Stimulated activated CD4-positive, alpha-beta T cell treated with anti-CD3 and anti-CD28 coated beads, Interleukin-15, amount 100 ng/mL, for 24 hours (primary cell): ENCODE measurements at regions not wholly inside any gene's neighbourhood (a gene's known extent, or its start where the extent isn't known, plus 50 kb on each side); places are given as distances from the start of the nearest gene placed in this dataset.
"Not testable (repeated sequence)": the region's sequence is repeated elsewhere in the genome, so short reads cannot be mapped to it uniquely, and the experiment has no call there.

Source experiments
- DNase-seq: peaks from one replicate; pipeline ENCODE4 v3.0.0-alpha.2; 2020

DNA sequence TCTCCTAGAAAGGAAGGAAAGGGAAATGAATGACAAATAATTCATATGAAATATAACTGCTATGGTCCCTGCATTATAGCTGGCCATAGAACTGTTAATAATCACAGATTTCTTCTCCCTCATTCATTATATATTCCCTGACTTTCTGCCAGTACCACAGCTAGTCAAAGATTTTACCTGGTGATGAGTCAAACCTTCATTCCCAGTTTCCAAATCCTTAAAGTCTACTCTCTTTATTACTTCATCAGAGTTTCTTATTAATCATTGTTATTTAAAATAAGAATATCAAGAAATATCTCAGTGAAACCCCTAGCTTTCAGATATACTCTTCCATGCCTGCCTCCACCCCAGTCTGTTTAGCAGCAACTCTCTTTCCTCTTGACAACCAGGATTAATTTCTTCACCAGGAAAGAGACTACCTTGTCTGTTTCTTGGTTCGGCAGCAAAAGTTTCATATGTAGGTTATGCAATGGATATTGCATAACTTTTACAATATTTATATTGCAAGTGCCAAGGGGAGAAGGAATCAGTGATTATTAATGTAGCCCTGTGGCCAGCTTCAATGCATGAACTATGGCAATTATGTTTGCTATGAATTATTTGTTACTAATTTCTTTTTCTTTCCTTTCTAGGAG lies 533.8 kb downstream of the FBXO15 start:
- no peak for DNase-seq

DNA sequence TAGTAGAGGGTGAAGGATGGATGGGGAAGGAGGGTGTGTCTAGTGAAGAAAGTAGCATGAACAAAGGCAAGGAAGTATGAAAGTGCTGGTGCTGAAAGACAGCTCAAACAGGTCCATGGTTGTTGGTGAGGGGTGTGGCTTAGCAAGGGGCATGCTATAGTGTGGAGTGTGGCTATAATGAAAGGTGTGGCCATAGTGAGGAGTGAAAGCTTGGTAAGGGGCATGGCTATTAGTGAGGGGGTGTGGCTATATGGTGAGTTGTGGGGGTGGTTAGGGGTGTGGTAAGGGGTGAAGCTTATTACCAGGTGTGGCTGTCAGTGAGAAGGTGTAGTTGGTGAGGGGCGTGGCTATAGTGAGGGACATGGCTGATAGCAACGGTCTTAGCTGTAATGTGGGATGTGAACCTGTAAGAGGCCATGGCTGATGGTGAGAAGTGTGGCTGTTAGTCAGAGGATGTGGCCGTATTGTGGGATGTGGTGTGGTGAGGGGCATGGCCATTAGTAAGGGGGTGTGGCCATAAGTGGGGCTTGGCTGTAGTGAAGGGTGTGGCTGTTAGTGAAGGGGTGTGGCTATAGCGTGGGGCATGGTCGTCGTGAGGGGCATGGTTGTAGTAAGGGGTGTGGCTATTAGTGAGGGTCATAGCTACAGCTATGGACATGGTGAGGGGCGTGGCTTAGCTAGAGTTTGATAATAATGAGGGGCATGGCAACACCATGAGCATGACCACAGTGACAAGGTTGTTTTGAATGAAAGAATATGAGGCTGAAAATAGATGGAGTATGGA lies 549.6 kb downstream of the FBXO15 start:
- no peak for DNase-seq

DNA sequence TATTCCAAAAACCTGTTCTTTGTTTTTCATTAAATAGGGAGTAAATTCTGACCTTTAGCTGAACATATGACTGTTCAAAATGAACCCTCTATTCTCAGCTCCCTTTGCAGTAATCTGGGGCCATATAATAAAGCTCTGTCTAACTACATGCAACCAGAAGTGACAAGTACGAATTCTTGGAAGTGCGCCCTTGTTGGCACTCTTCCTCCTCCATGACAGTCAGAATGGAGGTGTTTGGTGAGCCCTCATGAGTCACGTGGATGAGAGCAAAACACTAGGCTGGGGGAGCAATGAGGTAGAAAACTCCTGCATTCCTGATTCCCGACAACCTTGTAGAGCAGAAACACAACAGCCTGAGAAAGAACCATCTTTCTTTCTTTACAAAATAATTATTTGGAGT lies 552.9 kb downstream of the FBXO15 start:
- DNase-seq = no peak

DNA sequence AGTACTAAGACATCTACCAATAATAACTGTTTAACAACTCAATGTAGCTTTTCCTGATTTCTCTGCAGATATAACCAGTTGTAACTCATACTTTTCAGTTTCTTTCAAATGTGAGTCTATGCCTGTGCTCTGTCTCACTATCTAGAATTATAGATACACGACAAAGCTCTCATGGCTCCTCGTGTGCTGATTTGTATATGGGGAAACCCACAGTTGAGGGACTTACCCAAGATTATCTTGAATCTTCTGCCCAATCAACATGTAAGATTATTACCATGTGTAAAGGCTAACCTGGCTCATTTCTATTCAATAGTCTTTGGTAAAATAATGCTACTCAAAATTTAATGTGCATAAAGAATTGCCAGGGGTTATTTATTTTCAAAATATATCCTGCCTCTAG lies 554.4 kb downstream of the FBXO15 start:
- DNase-seq = no peak

DNA sequence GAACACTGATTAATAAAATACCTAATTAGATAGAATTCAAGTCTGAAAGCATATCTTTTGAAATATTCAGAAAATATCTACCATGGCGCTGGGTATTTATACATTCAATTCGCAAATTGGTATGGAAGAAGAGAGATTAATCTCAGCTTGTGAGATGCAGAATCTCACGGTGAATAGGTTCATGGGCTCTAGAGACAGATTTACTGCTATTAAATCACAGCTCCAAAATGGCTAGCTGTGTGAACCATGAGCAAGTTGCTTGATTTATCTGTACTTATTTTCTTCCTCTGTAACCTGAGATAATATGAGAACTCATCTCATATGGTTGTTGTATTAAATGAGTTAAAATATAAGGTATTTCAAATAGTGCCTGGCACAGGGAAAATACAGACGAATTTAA lies 556.7 kb downstream of the FBXO15 start:
- DNase-seq = no peak

DNA sequence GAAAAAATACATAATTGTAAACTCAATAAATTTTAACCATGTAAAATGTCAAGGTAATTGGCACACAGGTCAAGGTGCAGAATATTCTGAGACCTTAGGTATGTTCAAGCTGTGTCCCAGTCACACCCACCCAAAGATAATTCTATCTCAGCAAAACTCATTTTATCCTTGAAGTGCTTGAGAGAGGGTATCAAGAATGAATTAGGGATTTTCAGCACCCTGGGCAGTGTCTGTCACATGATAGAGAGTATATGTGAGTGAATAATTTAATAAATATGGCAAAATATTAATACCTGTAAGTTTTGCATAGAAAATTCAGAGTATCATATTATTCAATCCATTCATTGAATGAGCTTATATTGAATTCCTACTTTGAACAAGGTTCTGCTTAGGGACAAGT lies 567.9 kb downstream of the FBXO15 start:
- no peak for DNase-seq

DNA sequence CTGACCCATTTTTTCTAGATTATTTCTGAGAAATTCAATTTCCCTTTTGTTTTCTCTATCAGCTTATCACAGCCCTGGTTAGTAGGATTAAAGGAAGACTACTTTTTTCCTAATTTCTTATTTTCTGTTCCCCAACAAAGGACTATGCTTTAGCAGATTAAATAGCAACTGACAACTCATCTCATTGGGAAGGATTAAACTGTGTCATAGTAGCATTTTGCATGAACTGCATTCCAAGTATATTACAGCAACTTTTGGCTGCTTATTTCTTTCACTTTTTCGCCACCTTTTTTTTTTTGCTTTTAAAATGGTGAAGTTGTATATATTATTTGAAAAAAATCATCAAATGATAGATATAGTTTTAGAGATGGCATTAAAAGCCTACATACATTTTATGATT lies 570.3 kb downstream of the FBXO15 start:
- no peak for DNase-seq

DNA sequence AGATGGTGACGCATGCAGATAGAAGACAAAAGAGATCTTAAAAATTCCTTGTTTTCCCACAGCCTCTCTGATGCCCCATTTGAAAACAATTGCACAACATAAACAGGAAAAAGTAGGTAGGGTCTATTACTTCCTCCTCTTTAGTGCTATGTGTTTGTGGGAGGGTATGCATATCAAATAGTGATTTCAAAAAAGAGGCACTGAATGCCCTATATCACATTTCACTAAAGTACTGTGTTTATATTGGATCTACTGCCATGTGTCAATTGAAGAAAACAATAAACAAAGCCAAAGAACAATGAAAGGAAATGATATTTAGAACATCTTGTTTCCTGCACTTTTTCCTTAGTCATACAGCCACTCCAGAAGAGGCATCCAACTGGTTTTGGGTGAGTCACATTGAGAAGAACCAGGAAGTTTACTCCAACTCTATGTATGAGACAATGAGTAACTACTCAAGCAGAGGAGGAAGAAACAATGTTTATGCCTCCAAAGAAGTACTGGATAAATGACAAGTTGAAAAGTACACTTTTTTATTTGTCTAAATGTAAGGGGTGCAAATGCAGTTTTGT lies 583.6 kb downstream of the FBXO15 start:
- DNase-seq = no peak

DNA sequence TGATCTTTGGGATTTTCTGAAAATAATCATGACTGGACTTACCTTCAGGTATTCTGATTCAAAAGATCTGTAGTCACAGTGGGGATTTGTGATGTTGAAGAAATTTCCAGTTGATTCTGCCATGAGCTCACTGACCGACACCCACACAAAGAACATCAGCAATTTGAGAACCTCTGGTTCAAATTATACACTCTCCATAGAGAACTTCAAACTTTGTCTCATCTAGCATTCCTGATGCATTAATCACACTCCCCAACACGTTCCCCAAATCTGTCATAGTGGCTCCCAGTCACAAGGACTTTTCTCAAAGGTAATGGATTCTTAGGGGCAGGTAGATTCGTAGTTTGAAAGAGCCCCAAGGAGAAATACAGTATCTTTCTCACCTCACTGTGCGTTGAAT lies 584.3 kb downstream of the FBXO15 start:
- DNase-seq = no peak

DNA sequence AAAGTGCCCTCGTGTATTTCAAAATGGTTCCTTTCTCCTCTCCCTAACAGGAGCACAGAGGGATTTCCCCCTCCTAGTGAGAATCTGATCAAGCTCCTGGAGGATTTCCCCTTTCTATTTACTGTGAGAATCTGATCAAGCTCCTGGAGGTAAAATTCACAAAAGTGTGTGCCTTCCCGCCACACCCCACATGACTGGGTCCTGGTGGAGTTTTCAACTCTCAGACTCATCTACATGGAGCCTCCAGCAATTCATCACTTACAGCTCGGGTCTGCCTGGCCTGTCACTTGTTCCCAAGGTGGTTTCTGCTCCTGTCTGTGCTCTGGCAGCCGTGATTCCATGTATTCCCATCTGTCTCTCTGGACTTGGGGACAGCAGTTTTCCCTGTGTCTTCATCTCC lies 590.7 kb downstream of the FBXO15 start:
- DNase-seq = no peak

DNA sequence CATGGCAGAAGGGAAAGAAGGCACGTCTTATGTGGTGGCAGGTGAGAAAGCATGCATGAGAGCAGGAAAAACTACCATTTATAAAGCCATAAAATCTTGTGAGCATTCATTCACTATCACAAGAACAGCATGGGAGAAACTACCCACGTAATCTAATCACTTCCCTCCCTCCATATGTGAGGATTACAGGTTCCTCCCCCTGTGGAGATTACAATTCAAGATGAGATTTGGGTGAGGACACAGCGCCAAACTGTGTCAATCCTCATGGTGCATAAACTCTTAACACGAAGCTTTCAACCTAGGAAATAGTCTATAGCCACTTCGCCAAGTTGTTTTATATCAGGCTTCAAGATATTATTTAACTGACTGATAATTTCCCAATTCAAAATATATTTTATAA lies 595.5 kb downstream of the FBXO15 start:
- DNase-seq = no peak

DNA sequence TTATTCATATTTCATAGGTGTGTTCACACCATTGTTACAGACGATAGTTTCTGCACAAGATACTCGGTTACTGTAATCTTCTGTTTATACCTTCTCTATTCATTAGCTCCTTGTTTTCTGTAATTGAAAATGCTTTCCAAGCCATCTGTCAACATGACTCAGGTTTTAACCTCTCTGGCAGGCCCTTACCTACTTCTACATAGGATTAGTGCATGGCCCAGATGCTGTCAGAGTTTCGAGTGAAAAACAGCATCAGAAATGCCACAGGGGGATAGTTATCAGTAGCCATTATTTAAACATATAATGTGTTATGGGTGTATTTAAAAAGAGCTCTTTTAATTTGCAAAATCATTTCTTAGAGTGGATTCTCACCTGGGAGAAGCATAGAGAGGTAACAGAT lies 596.4 kb downstream of the FBXO15 start:
- DNase-seq = no peak

DNA sequence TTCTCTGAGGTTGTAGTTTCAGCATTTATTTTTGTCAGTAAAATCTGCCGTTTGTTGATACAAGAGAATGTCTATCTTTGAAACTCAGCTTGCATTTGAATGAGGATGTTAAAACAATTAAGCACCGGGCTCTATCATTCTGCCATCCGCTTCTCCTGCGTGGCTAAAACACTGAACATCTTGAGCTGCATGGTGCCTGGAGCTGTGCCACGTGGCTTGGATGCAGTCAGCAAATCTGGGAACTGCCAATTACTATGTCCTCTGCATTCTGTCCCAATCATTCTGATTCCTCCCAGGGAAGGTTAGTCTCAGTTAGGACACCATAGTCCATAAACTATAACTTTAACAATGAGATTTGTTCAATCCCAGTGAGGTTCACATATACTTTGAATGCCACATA lies 598.4 kb downstream of the FBXO15 start:
- DNase-seq = no peak

DNA sequence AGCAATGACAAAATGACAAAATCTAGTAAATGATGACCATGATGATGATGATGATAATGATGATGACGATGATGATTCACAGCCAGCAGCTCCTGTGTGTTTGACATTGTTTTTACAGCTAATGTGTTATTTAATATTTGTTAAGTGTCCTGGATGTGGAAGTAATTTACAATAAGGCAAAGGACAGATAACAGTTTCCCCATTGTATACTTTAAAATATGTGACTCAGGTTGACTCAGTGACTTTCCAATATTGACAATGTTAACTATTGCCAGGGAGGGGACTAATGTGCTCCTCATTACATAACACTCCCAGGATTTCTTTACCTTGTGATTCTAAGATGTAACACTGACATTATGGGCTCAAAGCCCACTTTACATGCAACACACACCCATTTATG lies 602.2 kb downstream of the FBXO15 start:
- no peak for DNase-seq

DNA sequence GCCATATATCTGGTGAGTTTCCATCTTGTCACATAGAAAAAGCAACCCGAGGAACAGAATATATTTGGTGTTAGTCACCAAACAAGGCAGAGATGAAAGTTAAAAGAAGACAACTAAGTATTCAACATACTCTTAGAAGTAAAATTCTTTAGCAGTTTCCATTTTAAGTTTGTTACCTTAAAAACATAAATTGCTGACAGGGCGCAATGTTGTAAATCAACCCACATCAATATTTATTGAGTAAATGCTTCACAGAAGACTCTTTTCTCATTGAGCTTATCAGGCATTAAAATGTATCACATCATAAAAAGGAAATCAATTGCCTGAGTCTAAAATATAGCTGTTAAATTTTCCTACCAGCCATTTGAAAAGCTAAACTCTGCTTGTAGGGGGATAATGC lies 603.0 kb downstream of the FBXO15 start:
- DNase-seq = no peak

DNA sequence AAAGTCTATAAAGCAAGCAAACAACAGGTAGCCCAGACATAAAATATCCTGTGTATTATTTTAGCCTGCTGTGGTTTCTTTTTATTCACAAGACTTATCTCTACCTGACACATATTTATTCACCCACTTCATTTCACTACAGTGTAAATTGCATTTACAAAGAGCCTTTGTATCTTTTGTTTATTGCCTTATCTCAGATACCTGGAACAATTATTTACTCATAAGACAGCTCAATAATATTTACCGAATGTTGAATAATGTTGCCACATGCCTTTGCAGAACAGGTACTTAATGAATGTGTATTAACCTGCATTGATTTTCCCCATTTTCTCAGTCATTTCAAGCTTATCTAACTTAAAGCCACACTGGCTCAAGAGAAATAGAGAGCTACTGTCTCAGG lies 603.6 kb downstream of the FBXO15 start:
- no peak for DNase-seq

DNA sequence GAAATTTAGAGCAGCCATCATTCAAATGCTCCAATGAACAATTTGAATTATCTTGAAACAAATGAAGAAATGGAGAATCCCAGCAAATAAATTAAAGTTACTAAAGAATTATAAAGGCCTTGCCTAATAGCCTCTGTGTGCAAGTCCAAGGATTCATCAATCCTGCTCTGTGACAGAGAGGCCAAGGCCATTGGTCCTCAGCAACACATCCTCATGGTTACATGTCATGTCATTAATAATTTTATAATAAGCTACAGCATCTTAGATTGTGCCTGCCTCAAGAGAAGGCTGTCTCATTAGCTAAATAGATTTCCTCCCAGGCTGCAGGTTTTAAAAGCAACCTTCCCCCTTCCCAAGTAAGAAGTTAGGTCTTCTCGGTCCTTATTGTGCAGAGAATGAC lies 611.6 kb downstream of the FBXO15 start:
- no peak for DNase-seq

DNA sequence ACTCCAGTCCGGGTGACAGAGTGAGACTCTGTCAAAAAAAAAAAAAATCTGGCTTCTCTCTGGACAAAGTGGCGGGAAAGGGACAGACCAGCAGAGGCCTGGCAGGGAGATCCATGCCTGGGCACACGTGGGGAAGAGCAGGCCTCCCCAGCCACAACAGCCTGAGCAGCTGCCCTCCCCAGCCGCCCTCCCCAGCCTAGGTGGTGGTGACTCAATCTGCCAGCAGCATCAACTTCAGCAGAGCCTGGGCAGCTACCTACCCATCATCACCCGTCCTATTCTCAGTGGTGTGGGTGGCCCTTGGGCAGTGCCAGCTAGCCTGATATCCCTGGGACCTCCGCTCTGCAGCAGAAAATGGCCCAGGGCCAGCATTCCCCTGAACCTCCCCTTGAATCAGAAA lies 612.4 kb downstream of the FBXO15 start:
- DNase-seq = no peak

DNA sequence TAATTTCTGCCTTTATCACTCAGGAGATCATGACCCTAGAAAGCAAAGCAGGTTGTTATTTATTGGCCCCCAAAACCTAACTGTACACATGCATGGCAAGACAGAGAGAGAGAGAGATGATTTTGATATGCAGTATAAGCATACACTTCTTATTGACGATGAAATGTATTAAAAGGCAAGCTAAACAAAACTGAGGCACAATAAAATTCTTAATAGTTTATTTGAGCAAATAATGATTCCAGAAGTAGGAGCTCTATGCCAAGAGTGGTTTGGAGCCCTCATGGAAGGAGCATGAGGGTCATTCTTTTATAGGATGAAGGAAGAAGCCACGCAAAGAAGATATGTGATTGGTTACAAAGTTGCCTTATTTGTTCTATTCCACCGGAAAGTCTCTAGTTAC lies 616.0 kb downstream of the FBXO15 start:
- no peak for DNase-seq

DNA sequence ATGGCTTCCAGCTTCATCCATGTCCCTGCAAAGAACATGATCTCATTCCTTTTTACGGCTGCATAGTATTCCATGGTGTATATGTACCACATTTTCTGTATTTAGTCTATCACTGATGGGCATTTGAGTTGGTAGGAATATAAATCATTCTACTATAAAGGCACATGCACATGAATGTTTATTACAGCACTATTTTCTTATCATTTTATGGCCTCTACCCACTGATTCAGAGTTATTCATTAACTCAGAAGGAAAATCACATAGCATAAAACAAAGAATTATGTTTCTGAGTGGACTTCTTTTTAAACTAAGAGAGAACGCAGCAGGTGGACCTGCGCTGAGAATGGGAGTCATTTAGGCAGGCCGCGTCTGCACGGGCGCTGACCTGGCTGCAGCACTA lies 619.6 kb downstream of the FBXO15 start:
- no peak for DNase-seq

DNA sequence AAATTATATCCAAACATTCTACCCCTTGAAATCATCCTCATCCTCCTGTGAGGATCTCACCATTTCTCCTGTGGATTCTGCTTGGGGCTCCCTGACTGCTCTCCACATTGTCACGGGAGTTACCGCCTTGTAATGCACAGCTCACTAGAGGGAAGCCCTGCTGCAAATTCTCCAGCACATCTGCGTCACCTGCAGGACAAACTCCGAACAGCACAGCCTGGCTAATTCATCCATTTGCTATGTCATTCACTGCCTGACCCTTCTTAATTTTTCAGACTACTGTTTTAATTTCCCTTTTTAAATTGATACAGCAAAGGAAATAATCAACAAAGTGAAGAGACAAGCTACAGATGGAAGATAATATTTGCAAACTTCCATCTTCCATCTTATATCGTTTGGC lies 627.4 kb downstream of the FBXO15 start:
- no peak for DNase-seq

DNA sequence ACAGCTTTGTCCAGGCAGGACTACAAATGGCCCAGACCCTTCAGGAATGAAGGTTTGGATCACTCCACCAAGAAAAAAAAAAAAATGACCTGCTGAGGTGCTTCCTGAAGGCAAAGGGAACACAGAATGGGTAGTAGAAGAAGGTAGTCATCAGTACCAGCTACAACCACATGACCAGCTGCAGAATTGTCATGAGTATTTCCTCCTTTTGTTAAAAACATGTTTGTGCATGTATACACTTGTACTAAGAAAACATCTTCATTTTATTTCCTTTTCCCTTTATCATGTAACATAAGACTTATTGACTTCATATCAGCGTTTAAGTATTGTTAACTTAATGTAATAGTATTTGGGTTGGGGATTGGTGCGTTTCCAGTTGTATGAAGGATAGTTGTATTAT lies 631.6 kb downstream of the FBXO15 start:
- not testable (repeated sequence) for DNase-seq

DNA sequence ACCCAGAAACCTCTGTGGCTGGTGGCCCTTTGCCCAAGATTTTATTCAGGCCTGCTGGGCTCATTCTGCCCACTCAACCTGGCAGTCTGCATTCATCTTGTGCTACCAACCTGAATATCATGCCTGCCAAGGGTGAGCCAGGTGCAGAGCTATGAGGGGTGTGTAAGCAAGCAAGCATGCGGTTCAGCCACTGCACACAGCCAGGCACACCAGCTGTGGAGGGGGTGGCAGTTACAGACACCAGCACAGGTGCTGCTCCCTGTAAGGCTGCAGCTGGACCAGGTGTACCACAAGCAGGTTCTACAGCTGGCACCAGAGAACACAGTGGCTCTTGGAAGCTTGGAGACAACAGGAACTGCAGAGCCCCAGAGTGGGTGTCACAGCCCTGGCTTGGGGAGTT lies 633.2 kb downstream of the FBXO15 start:
- DNase-seq = no peak

DNA sequence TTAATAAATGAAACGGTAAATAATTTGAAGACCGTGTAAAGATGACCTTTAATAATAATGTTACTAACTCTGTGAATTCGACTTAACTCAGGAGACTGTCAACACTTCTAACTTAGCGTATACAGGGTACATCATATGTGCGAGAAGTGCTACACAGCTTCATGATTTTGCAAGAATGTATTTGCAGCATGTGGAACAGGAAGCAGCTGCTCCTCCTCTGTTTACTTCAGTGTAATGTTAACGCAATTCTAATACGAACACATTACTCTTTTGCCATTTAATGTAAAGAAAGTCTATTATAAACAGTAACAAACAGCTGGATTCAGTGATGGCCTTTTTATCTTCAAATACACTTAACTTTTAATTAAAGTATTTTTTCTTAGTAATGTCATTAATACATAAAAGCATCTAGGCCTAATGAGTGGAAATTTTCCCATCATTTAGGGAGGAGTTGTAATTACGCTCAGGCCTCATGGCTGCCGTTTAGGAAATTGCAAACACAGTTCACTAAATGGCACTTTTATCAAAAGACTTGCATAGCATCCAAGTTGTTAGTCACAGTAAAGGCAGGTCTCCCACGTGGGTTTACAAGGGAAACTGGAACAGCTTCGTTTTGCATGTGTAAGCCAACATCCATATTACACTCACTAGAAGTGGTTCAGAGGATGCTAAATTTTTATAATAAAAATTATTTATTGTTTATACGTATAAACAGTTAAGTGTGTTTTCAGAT lies 635.7 kb downstream of the FBXO15 start:
- DNase-seq = no peak
